SK-N-SH (cell line): ENCODE measurements at regions not wholly inside any gene's neighbourhood (a gene's known extent, or its start where the extent isn't known, plus 50 kb on each side); places are given as distances from the start of the nearest gene placed in this dataset.

Experiments
- CTCF ChIA-PET: fragments of 300-600, 350-600 bp; formaldehyde crosslinking; extraction: SDS; loops from one replicate; lab custom pipeline; 2021; lab: Yijun Ruan, JAX
- POLR2A ChIA-PET: fragments of 350-600 bp; sonication (Branson Sonifier 250); formaldehyde crosslinking; extraction: SDS; loops from one replicate; lab custom pipeline; 2020; ENCODE audit warnings: antibody characterized with exemption, inconsistent platforms; lab: Yijun Ruan, JAX
- DNase-seq: peaks from one replicate; pipeline ENCODE4 v3.0.0; 2012
- H2AFZ ChIP-seq: fragments of 200-600 bp; sonication (generic); 2 replicates; pipeline ENCODE4 v1.8.1; 2016; ENCODE audit warnings: antibody characterized with exemption, mild to moderate bottlenecking, low read depth
- H3F3A ChIP-seq: fragments of 200-600 bp; sonication (generic); replicated peaks from 2 replicates; pipeline ENCODE3; 2016; ENCODE audit warnings: antibody characterized with exemption, mild to moderate bottlenecking; ENCODE audit not compliant: insufficient read depth
- H3K27ac ChIP-seq, 2 experiments: fragments of 200-500 bp in 1 of 2; fragments of 200-600 bp in 1 of 2; sonication (Bioruptor generic) in 1 of 2; sonication (generic), shearing (Covaris generic) in 1 of 2; 2 replicates each; pipeline versions ENCODE4 v1.5.1 to v1.6.1; 2014 to 2016; ENCODE audit warnings: low read depth in 2 of 2, inconsistent platforms in 1 of 2, low read length in 1 of 2, mild to moderate bottlenecking in 1 of 2, mixed read lengths in 1 of 2
- H3K27me3 ChIP-seq: fragments of 200-600 bp; sonication (generic), shearing (Covaris generic); 2 replicates; pipeline ENCODE4 v1.6.1; 2016; ENCODE audit warnings: mixed run types; ENCODE audit not compliant: insufficient read depth
- H3K36me3 ChIP-seq, 2 experiments: fragments of 200-500 bp in 1 of 2; fragments of 200-600 bp in 1 of 2; sonication (Bioruptor generic) in 1 of 2; sonication (generic) in 1 of 2; replicated peaks in 1 of 2; 2 replicates each; pipeline versions ENCODE3 to v1.5.1; 2014 to 2016; ENCODE audit warnings: low read length in 1 of 2, mild to moderate bottlenecking in 1 of 2; ENCODE audit not compliant: insufficient read depth in 2 of 2, control insufficient read depth in 1 of 2
- H3K4me1 ChIP-seq, 2 experiments: fragments of 200-500 bp in 1 of 2; fragments of 200-600 bp in 1 of 2; sonication (Bioruptor generic) in 1 of 2; sonication (generic), shearing (Covaris generic) in 1 of 2; 2 replicates each; pipeline versions ENCODE4 v1.5.1 to v1.6.1; 2014 to 2016; ENCODE audit warnings: low read depth in 1 of 2, low read length in 1 of 2, mixed run types in 1 of 2; ENCODE audit not compliant: insufficient read depth in 2 of 2, control insufficient read depth in 1 of 2
- H3K4me2 ChIP-seq: fragments of 200-600 bp; sonication (generic), shearing (Covaris generic); 2 replicates; pipeline ENCODE4 v1.6.1; 2017; ENCODE audit warnings: mixed run types
- H3K4me3 ChIP-seq, 2 experiments: fragments of 200-500 bp in 1 of 2; fragments of 200-600 bp in 1 of 2; sonication (Bioruptor generic) in 1 of 2; sonication (generic), shearing (Covaris generic) in 1 of 2; 2 replicates each; pipeline versions ENCODE4 v1.5.1 to v1.8.1; 2014 to 2016; ENCODE audit warnings: low read depth in 2 of 2, inconsistent platforms in 1 of 2, low read length in 1 of 2, mild to moderate bottlenecking in 1 of 2, mixed read lengths in 1 of 2, moderate library complexity in 1 of 2
- H3K79me2 ChIP-seq: fragments of 200-600 bp; sonication (generic); 2 replicates; pipeline ENCODE4 v1.8.1; 2017; ENCODE audit warnings: mild to moderate bottlenecking; ENCODE audit not compliant: insufficient read depth
- H3K9ac ChIP-seq: fragments of 200-600 bp; sonication (generic); 2 replicates; pipeline ENCODE4 v1.6.1; 2017; ENCODE audit warnings: mixed run types
- H3K9me2 ChIP-seq: fragments of 200-600 bp; sonication (generic); 2 replicates; pipeline ENCODE4 v1.6.1; 2017; ENCODE audit warnings: mixed run types
- H3K9me3 ChIP-seq: fragments of 200-600 bp; sonication (generic); 2 replicates; pipeline ENCODE4 v1.6.1; 2017; ENCODE audit warnings: mixed run types, mild to moderate bottlenecking, moderate library complexity
- H4K20me1 ChIP-seq: fragments of 200-600 bp; sonication (generic); 2 replicates; pipeline ENCODE4 v1.6.1; 2017; ENCODE audit warnings: mild to moderate bottlenecking, mixed run types; ENCODE audit not compliant: insufficient read depth
- CHD2 ChIP-seq: fragments of 150-350 bp; IDR thresholded peaks from 2 replicates; pipeline ENCODE4 v1.6.1; 2018; ENCODE audit warnings: low read length; ENCODE audit not compliant: partially characterized antibody
- ELF1 ChIP-seq: IDR thresholded peaks from 2 replicates; pipeline ENCODE4 v1.4.0; 2012
- EP300 ChIP-seq, 2 experiments: IDR thresholded peaks; 2 replicates each; pipeline versions ENCODE4 v1.4.0 to v1.6.1; 2012; ENCODE audit warnings: borderline replicate concordance in 1 of 2, low read depth in 1 of 2, low read length in 1 of 2
- EZH2phosphoT487 ChIP-seq: fragments of 200-600 bp; sonication (generic); IDR thresholded peaks from 2 replicates; pipeline ENCODE4 v1.6.1; 2017; ENCODE audit warnings: low read depth, mixed run types, mild to moderate bottlenecking, antibody characterized with exemption, moderate library complexity, borderline replicate concordance
- FOXM1 ChIP-seq: IDR thresholded peaks from 2 replicates; pipeline ENCODE4 v1.4.0; 2012; ENCODE audit warnings: low read depth, mild to moderate bottlenecking
- MAX ChIP-seq: IDR thresholded peaks from 2 replicates; pipeline ENCODE4 v1.4.0; 2012; ENCODE audit warnings: low read depth
- NFIC ChIP-seq: IDR thresholded peaks from 2 replicates; pipeline ENCODE4 v1.4.0; 2012; ENCODE audit warnings: borderline replicate concordance
- NRF1 ChIP-seq: IDR thresholded peaks from 2 replicates; pipeline ENCODE4 v1.6.1; 2012; ENCODE audit warnings: low read depth, mild to moderate bottlenecking, low read length
- PBX3 ChIP-seq: IDR thresholded peaks from 2 replicates; pipeline ENCODE4; 2012
- POLR2AphosphoS5 ChIP-seq: IDR thresholded peaks from 2 replicates; pipeline ENCODE4 v1.6.1; 2012; ENCODE audit warnings: low read depth, low read length
- RAD21 ChIP-seq: IDR thresholded peaks from 2 replicates; pipeline ENCODE4 v1.6.1; 2012; ENCODE audit warnings: mild to moderate bottlenecking, low read length
- RFX5 ChIP-seq: IDR thresholded peaks from 2 replicates; pipeline ENCODE4 v1.6.1; 2012; ENCODE audit warnings: mild to moderate bottlenecking, improper control_type of control experiment, low read length
- TAF1 ChIP-seq: IDR thresholded peaks from 2 replicates; pipeline ENCODE4 v1.6.1; 2012; ENCODE audit warnings: low read depth, mild to moderate bottlenecking, low read length, moderate library complexity, borderline replicate concordance
- TCF12 ChIP-seq: IDR thresholded peaks from 2 replicates; pipeline ENCODE4 v1.4.0; 2012
- YY1 ChIP-seq: IDR thresholded peaks from 2 replicates; pipeline ENCODE4 v1.4.0; 2012; ENCODE audit warnings: low read depth, mild to moderate bottlenecking
- WGBS: methylation state at CpG from one replicate; pipeline ENCODE4 v1.1.6; 2017; ENCODE audit warnings: low lambda C conversion rate; 5-methylcytosine and 5-hydroxymethylcytosine counted together
- TF ChIP-seq, protein P1 (sequence below): fragments of 150-350 bp; IDR thresholded peaks from 2 replicates; pipeline ENCODE4 v1.6.1; 2016; ENCODE audit warnings: mild to moderate bottlenecking, low read depth, low read length
- TF ChIP-seq, protein P2 (sequence below): IDR thresholded peaks from 2 replicates; pipeline ENCODE4 v1.4.0; 2012; ENCODE audit warnings: low read depth, borderline replicate concordance
- TF ChIP-seq, protein P3 (sequence below): IDR thresholded peaks from 2 replicates; pipeline ENCODE4 v1.4.0; 2012; ENCODE audit warnings: low read depth, borderline replicate concordance

DNA sequence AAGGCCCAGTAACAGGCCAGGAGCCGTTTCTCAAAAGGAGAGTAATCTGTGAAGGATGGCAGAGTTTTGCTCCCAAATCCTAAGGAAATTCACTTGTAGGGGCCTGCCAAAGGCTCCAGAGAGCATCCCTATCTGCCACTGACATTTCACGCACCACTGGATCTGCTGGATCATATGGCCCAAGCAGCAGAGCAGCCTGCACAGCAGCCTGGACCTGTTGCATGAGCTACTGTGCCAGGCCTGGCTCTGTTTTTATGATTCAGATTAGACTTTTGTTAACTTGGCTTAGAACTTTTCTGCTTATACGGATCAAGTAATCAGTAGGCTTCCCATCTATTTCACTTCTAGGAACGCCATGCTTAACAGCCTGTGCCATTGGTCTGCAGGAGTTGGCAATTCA, 70.7 kb downstream of the CHRD start:
- CTCF ChIA-PET = interaction anchor here (0.9 to 1.3 kb wide), 2 partner anchors 63 to 79 kb away, joined by 4 read pairs; no protein-coding TSS in a partner anchor

GRCh38 chr3:184453296-184453695, 73.4 kb downstream of the CHRD start:
- Histone ChIP-seq H3K9me2 (no peaks in the 10 kb centered on the region), H3F3A (peaks cover 7% of the 10 kb centered on the region), H3K4me3 (no peak overlapping the region), H3K4me1 (no peaks in the 10 kb centered on the region), H3K36me3 (no peaks in the 10 kb centered on the region), H3K4me2 (no peak overlapping the region), H4K20me1 (no peaks in the 10 kb centered on the region), H3K27ac (no peak overlapping the region), H3K9ac (no peak overlapping the region), H3K27me3 (no peaks in the 10 kb centered on the region), H3K9me3 (no peaks in the 10 kb centered on the region), H2AFZ (no peak overlapping the region), H3K79me2 (no peaks in the 10 kb centered on the region)
- no peak for DNase-seq
- TF ChIP-seq TCF12 (no peak), MAX (no peak), TAF1 (no peak), NRF1 (no peak), EZH2phosphoT487 (no peak), POLR2AphosphoS5 (no peak), ELF1 (no peak), PBX3 (no peak)
- TF ChIP-seq, protein P1, sequence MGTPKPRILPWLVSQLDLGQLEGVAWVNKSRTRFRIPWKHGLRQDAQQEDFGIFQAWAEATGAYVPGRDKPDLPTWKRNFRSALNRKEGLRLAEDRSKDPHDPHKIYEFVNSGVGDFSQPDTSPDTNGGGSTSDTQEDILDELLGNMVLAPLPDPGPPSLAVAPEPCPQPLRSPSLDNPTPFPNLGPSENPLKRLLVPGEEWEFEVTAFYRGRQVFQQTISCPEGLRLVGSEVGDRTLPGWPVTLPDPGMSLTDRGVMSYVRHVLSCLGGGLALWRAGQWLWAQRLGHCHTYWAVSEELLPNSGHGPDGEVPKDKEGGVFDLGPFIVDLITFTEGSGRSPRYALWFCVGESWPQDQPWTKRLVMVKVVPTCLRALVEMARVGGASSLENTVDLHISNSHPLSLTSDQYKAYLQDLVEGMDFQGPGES = no peak
- TF ChIP-seq, protein P2, sequence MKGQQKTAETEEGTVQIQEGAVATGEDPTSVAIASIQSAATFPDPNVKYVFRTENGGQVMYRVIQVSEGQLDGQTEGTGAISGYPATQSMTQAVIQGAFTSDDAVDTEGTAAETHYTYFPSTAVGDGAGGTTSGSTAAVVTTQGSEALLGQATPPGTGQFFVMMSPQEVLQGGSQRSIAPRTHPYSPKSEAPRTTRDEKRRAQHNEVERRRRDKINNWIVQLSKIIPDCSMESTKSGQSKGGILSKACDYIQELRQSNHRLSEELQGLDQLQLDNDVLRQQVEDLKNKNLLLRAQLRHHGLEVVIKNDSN = no peak
- WGBS = 80% methylated on average over 5 of the region's 5 CpGs
- ChIA-PET CTCF (interaction anchor here (0.9 to 1.4 kb wide), 4 partner anchors 15 to 81 kb away, joined by 3 to 6 read pairs (median 4); no protein-coding TSS in a partner anchor), POLR2A (no interaction called here)

More for the DNA sequence above, 70.7 kb downstream of the CHRD start:
- 96% methylated on average over 4 of the region's 4 CpGs for WGBS
- H3F3A ChIP-seq = peaks cover 7% of the 10 kb centered on the region
- TF ChIP-seq RAD21 (no peak), YY1 (no peak), RFX5 (no peak), FOXM1 (no peak), POLR2AphosphoS5 (no peak), EP300 (IDR thresholded peaks at IDR 0.05; ENCODE audit: borderline replicate concordance in 1 of 2, low read depth in 1 of 2, low read length in 1 of 2) (no peak), ELF1 (no peak), CHD2 (no peak), NFIC (no peak), TCF12 (no peak)
- TF ChIP-seq, protein P3, sequence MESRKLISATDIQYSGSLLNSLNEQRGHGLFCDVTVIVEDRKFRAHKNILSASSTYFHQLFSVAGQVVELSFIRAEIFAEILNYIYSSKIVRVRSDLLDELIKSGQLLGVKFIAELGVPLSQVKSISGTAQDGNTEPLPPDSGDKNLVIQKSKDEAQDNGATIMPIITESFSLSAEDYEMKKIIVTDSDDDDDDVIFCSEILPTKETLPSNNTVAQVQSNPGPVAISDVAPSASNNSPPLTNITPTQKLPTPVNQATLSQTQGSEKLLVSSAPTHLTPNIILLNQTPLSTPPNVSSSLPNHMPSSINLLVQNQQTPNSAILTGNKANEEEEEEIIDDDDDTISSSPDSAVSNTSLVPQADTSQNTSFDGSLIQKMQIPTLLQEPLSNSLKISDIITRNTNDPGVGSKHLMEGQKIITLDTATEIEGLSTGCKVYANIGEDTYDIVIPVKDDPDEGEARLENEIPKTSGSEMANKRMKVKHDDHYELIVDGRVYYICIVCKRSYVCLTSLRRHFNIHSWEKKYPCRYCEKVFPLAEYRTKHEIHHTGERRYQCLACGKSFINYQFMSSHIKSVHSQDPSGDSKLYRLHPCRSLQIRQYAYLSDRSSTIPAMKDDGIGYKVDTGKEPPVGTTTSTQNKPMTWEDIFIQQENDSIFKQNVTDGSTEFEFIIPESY = no peak
- H3K9ac ChIP-seq = no peak overlapping the region
- no peaks in the 10 kb centered on the region for H3K27me3 ChIP-seq
- no peak overlapping the region for H3K27ac ChIP-seq
- H3K4me2 ChIP-seq = no peak overlapping the region
- H3K9me3 ChIP-seq = no peaks in the 10 kb centered on the region
- no peaks in the 10 kb centered on the region for H3K79me2 ChIP-seq
- POLR2A ChIA-PET = no interaction called here
- H4K20me1 ChIP-seq = no peaks in the 10 kb centered on the region
- H3K4me1 ChIP-seq = no peaks in the 10 kb centered on the region
- H3K4me3 ChIP-seq = no peak overlapping the region
- no peaks in the 10 kb centered on the region for H3K9me2 ChIP-seq
- H2AFZ ChIP-seq = no peak overlapping the region
- no peak for DNase-seq
- no peaks in the 10 kb centered on the region for H3K36me3 ChIP-seq
